ENCODE measurements at regions not wholly inside any gene's neighbourhood (a gene's known extent, or its start where the extent isn't known, plus 50 kb on each side); places are given as distances from the start of the nearest gene placed in this dataset.
"Not testable (repeated sequence)": the region's sequence is repeated elsewhere in the genome, so short reads cannot be mapped to it uniquely, and the experiment has no call there.

DNA sequence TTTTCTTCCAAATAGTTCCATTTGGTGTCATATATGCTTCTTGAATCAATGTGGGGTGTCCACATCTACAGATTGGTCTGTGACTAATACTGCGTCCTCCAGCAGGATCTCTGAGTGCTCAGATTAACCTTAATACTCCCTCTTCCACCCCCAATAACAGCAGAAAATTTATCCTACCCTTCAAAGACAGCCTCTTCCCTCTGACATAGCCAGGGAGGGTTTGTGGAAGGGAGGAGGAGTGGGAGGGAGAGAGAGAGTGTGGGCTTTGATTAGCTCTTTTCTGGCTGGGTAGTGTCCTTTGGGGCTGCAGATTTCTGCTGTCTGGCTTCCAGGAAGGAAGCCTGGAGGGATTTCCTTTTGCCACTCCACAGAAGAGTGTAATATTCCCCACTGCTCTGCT, 220.7 kb downstream of the TTC6 start:
- peaks cover 7% of the 10 kb centered on the region for H3K4me1 ChIP-seq (ENCODE audit: control insufficient read depth, insufficient read depth, low read length)
- no peaks in the 10 kb centered on the region for H3K36me3 ChIP-seq (ENCODE audit: control insufficient read depth, insufficient read depth, low read length)
- H3K27me3 Mint-ChIP-seq (ENCODE audit: insufficient read depth), result no peaks in the 10 kb centered on the region
- 100% methylated on average over 1 of the region's 1 CpG for WGBS, 2 experiments (ENCODE audit: insufficient coverage in 1 of 2, insufficient read length in 1 of 2)
- no peak overlapping the region for H3K4me3 Mint-ChIP-seq
- no peaks in the 10 kb centered on the region for H3K36me3 Mint-ChIP-seq (ENCODE audit: low read depth)
- no peaks in the 10 kb centered on the region for H3K27me3 ChIP-seq (ENCODE audit: control insufficient read depth, insufficient read depth, low read length, poor library complexity, severe bottlenecking)
- H3K4me3 ChIP-seq (ENCODE audit: low read length), result no peak overlapping the region
- DNase-seq, result no peak
- TF ChIP-seq, protein P1, sequence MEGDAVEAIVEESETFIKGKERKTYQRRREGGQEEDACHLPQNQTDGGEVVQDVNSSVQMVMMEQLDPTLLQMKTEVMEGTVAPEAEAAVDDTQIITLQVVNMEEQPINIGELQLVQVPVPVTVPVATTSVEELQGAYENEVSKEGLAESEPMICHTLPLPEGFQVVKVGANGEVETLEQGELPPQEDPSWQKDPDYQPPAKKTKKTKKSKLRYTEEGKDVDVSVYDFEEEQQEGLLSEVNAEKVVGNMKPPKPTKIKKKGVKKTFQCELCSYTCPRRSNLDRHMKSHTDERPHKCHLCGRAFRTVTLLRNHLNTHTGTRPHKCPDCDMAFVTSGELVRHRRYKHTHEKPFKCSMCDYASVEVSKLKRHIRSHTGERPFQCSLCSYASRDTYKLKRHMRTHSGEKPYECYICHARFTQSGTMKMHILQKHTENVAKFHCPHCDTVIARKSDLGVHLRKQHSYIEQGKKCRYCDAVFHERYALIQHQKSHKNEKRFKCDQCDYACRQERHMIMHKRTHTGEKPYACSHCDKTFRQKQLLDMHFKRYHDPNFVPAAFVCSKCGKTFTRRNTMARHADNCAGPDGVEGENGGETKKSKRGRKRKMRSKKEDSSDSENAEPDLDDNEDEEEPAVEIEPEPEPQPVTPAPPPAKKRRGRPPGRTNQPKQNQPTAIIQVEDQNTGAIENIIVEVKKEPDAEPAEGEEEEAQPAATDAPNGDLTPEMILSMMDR (conservative IDR thresholded peaks at IDR 0.05), result no peak
- peaks cover 20% of the 10 kb centered on the region for H3K4me1 Mint-ChIP-seq
- no peak overlapping the region for H3K27ac Mint-ChIP-seq
- H3K9me3 Mint-ChIP-seq, result no peaks in the 10 kb centered on the region
- no peak overlapping the region for H3K27ac ChIP-seq (ENCODE audit: low read depth, low read length)
- H3K9ac ChIP-seq (ENCODE audit: extremely low read depth, low read length, poor library complexity, severe bottlenecking), result no peak overlapping the region
- no peaks in the 10 kb centered on the region for H3K9me3 ChIP-seq (ENCODE audit: control insufficient read depth, low read length)

DNA sequence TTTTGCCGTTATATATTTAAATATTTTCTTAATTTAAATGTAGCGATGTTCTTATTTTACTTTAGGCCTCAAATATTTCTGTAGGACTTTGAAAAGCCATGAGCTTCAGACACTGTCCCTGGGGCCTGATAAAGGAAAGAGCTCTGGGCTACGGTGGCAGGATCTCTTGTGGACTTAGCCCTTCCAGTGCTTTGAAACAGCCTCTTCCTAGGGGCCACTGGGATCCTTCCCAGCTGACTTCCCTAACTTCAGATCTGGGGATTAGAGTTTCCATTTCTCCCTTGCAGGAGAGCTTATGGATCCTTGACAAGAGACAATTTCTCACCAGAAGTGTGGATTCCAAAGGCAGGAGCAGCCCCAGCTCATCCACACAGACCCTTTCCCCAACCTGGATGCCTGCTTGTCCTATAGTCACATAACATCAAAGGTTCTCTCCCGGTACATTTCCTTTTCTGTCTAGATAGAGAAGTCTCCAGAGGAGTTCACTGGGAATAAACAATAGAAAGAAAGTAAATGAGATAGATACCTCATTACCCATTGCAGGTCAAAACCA, 221.4 kb downstream of the TTC6 start:
- H3K27ac ChIP-seq (ENCODE audit: low read depth, low read length), result no peak overlapping the region
- DNase-seq, result no peak
- Mint-ChIP-seq H3K27me3 (ENCODE audit: insufficient read depth) (no peaks in the 10 kb centered on the region), H3K36me3 (ENCODE audit: low read depth) (no peaks in the 10 kb centered on the region), H3K4me1 (peaks cover 17% of the 10 kb centered on the region), H3K27ac (peak overlapping the region; percentile 83), H3K4me3 (no peak overlapping the region), H3K9me3 (no peaks in the 10 kb centered on the region)
- no peak overlapping the region for H3K9ac ChIP-seq (ENCODE audit: extremely low read depth, low read length, poor library complexity, severe bottlenecking)
- H3K4me3 ChIP-seq (ENCODE audit: low read length), result no peak overlapping the region
- H3K9me3 ChIP-seq (ENCODE audit: control insufficient read depth, low read length), result no peaks in the 10 kb centered on the region
- no peaks in the 10 kb centered on the region for H3K36me3 ChIP-seq (ENCODE audit: control insufficient read depth, insufficient read depth, low read length)
- 57 to 86% methylated on average over 1 to 3 of the region's 4 CpGs for WGBS, 2 experiments (ENCODE audit: insufficient coverage in 1 of 2, insufficient read length in 1 of 2)
- H3K27me3 ChIP-seq (ENCODE audit: control insufficient read depth, insufficient read depth, low read length, poor library complexity, severe bottlenecking), result no peaks in the 10 kb centered on the region
- H3K4me1 ChIP-seq (ENCODE audit: control insufficient read depth, insufficient read depth, low read length), result peaks cover 4% of the 10 kb centered on the region
- TF ChIP-seq, protein P1 (conservative IDR thresholded peaks at IDR 0.05), result no peak

DNA sequence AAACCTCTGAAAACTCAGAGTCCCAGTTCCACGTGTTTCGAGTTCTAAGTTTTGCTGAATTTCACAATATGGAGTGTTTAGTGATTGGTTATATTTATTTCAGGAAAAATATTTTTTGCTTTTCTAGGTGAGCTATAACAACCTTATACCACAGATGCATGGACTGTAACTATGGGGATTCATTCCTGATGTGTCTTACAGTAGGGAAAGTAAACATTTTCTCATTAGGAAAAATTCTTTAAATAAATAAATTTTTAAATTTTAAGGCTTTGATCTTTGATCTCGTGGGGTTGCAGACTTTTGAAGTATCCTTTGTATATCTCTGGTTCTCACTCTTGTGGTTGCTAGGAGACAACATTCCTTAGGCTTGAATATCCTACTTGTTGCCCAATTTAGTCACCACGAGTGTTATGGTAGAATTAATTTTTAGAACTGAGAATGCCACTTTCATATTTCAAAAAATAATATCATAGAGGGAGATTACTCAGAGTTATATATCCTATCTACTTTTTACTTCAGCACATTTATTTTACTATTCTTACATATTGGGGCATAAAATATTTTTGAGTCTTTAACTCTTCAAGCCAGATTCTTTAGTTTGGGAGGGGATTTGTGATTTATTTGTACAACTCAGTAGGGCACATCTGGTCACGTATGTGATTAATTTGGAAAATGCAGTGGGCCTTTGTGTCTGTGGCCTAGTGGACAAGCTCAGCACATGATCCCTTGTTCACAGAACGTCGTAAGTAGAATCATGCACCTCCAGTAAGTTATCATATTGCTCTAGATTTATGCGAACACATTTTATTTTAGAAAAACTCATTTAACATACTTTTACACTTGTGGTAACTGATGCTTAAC, 224.0 kb downstream of the TTC6 start:
- Histone ChIP-seq H3K4me1 (ENCODE audit: control insufficient read depth, insufficient read depth, low read length) (peaks cover 4% of the 10 kb centered on the region), H3K9me3 (ENCODE audit: control insufficient read depth, low read length) (no peaks in the 10 kb centered on the region), H3K27me3 (ENCODE audit: control insufficient read depth, insufficient read depth, low read length, poor library complexity, severe bottlenecking) (no peaks in the 10 kb centered on the region), H3K27ac (ENCODE audit: low read depth, low read length) (peak overlapping the region; percentile 64), H3K9ac (ENCODE audit: extremely low read depth, low read length, poor library complexity, severe bottlenecking) (no peak overlapping the region), H3K4me3 (ENCODE audit: low read length) (no peak overlapping the region), H3K36me3 (ENCODE audit: control insufficient read depth, insufficient read depth, low read length) (no peaks in the 10 kb centered on the region)
- peaks cover 17% of the 10 kb centered on the region for H3K4me1 Mint-ChIP-seq
- H3K36me3 Mint-ChIP-seq (ENCODE audit: low read depth), result no peaks in the 10 kb centered on the region
- no peak overlapping the region for H3K27ac Mint-ChIP-seq
- H3K4me3 Mint-ChIP-seq, result no peak overlapping the region
- TF ChIP-seq, protein P1 (conservative IDR thresholded peaks at IDR 0.05), result no peak
- 87 to 93% methylated on average over 3 to 7 of the region's 8 CpGs for WGBS, 2 experiments (ENCODE audit: insufficient coverage in 1 of 2, insufficient read length in 1 of 2)
- no peaks in the 10 kb centered on the region for H3K9me3 Mint-ChIP-seq
- no peaks in the 10 kb centered on the region for H3K27me3 Mint-ChIP-seq (ENCODE audit: insufficient read depth)
- no peak for DNase-seq

DNA sequence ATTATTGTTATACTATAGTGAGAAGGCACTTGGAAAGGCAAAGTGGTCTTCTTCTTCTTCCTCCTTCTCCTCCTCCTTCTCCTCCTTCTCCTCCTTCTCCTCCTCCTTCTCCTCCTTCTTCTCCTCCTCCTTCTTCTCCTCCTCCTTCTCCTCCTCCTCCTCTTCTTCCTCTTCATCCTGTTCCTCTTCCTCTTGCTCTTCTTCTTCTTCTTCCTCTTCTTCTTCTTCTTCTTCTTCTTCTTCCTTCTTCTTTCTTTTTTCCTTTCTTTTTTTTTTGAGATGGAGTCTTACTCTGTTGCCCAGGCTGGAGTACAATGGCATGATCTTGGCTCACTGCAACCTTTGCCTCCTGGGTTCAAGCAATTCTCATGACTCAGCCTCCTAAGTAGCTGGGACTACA, 225.4 kb downstream of the TTC6 start:
- not testable (repeated sequence) for H3K27ac ChIP-seq (ENCODE audit: low read depth, low read length); H3K4me3 ChIP-seq (ENCODE audit: low read length); H3K4me3 Mint-ChIP-seq; DNase-seq; H3K27ac Mint-ChIP-seq; H3K4me1 ChIP-seq (ENCODE audit: control insufficient read depth, insufficient read depth, low read length); H3K36me3 Mint-ChIP-seq (ENCODE audit: low read depth); H3K9me3 Mint-ChIP-seq; H3K36me3 ChIP-seq (ENCODE audit: control insufficient read depth, insufficient read depth, low read length); H3K9ac ChIP-seq (ENCODE audit: extremely low read depth, low read length, poor library complexity, severe bottlenecking); H3K9me3 ChIP-seq (ENCODE audit: control insufficient read depth, low read length); H3K27me3 Mint-ChIP-seq (ENCODE audit: insufficient read depth); H3K27me3 ChIP-seq (ENCODE audit: control insufficient read depth, insufficient read depth, low read length, poor library complexity, severe bottlenecking)
- H3K4me1 Mint-ChIP-seq, result peaks cover 14% of the 10 kb centered on the region
